ENCODE measurements at regions not wholly inside any gene's neighbourhood (a gene's known extent, or its start where the extent isn't known, plus 50 kb on each side); places are given as distances from the start of the nearest gene placed in this dataset.

- peaks cover 32% of the 10 kb centered on the region for H3K27me3 Mint-ChIP-seq (ENCODE audit: low read depth)
- no peak overlapping the region for H3K56ac ChIP-seq (ENCODE audit: insufficient read length, low read depth, low read length)
- WGBS (ENCODE audit: extremely low coverage, insufficient read length, low lambda C conversion rate), result no CpG with 5 or more reads among the region's 6 CpGs
Measured at GRCh38 chr11:134670247-134670782, 258.3 kb upstream of the B3GAT1 start.

More at GRCh38 chr11:134670247-134670782, 258.3 kb upstream of the B3GAT1 start:
- Histone ChIP-seq H4K20me1 (ENCODE audit: control insufficient read depth, insufficient read depth, insufficient read length) (no peaks in the 10 kb centered on the region), H3K14ac (ENCODE audit: insufficient read depth, low read length) (no peak overlapping the region; the same call in 1 of the 2 replicates), H2AK5ac (ENCODE audit: insufficient read length, low read length) (no peak overlapping the region), H2BK120ac (ENCODE audit: low read depth, low read length, poor library complexity, severe bottlenecking) (no peak overlapping the region), H3K9me3 (ENCODE audit: control insufficient read depth, low read depth, low read length) (no peaks in the 10 kb centered on the region), H3K23ac (ENCODE audit: insufficient read length, low read depth, low read length) (no peak overlapping the region), H3K9ac (ENCODE audit: extremely low read depth, insufficient read length, low read length) (no peak overlapping the region), H4K91ac (ENCODE audit: insufficient read length, low read depth, low read length) (no peak overlapping the region), H2BK15ac (ENCODE audit: low read depth, low read length) (no peak overlapping the region), H3K27me3 (ENCODE audit: insufficient read depth, low read length) (no peaks in the 10 kb centered on the region), H3K27ac (ENCODE audit: insufficient read length, low read depth, low read length) (no peak overlapping the region), H3K4ac (ENCODE audit: low read depth, low read length) (no peak overlapping the region), H3K79me2 (ENCODE audit: insufficient read depth, low read length) (no peaks in the 10 kb centered on the region), H3K79me1 (ENCODE audit: insufficient read depth, low read depth, low read length, poor library complexity, severe bottlenecking) (no peaks in the 10 kb centered on the region), H4K5ac (ENCODE audit: insufficient read length, low read depth, low read length) (no peak overlapping the region), H3K23me2 (ENCODE audit: insufficient read length, low read depth, low read length, poor library complexity, severe bottlenecking) (no peaks in the 10 kb centered on the region), H2AFZ (ENCODE audit: low read length) (no peak overlapping the region), H4K8ac (replicated peaks; ENCODE audit: insufficient read length, low read depth, low read length) (no peak overlapping the region), H3K4me1 (ENCODE audit: insufficient read depth, low read length) (no peaks in the 10 kb centered on the region), H3K18ac (ENCODE audit: insufficient read length, low read depth, low read length) (no peak overlapping the region), H3T11ph (ENCODE audit: low read length) (no peak overlapping the region), H2BK20ac (ENCODE audit: low read depth, low read length, poor library complexity, severe bottlenecking) (no peak overlapping the region), H2BK5ac (ENCODE audit: insufficient read length, low read length) (no peak overlapping the region), H3K4me2 (ENCODE audit: insufficient read depth, insufficient read length, low read length) (no peak overlapping the region), H2BK12ac (ENCODE audit: insufficient read length, low read depth, low read length) (no peak overlapping the region)
- Mint-ChIP-seq H3K4me3 (no peak overlapping the region), H3K9me3 (peaks cover 1 to 4% of the 10 kb centered on the region in 2 experiments; a peak in 3 of 5 replicates), H3K36me3 (ENCODE audit: insufficient read depth in 1 of 3, low read depth in 3 of 3) (no peaks in the 10 kb centered on the region), H3K27ac (no peak overlapping the region), H3K4me1 (peaks cover 6 to 8% of the 10 kb centered on the region in 2 experiments)
- TF ChIP-seq CTCF (conservative IDR thresholded peaks at IDR 0.05), result no peak
- DNase-seq, result no peak
